Right lobe of liver (tissue), 6 donors: ENCODE measurements at regions not wholly inside any gene's neighbourhood (a gene's known extent, or its start where the extent isn't known, plus 50 kb on each side); places are given as distances from the start of the nearest gene placed in this dataset.
A peak's percentile ranks its signal among the peaks of the same experiment; 100 is the strongest.
"Not testable (repeated sequence)": the region's sequence is repeated elsewhere in the genome, so short reads cannot be mapped to it uniquely, and the experiment has no call there.

ENCODE experiments used
- ATAC-seq, 4 donors: fragments of 200-7000 bp; cut with Tn5 transposase; one replicate each; pipeline ENCODE4 v1.9.1; 2020; ENCODE audit warnings: mild to moderate bottlenecking in 4 of 4, moderate library complexity in 4 of 4
- DNase-seq, 3 donors: peaks; one replicate each; pipeline ENCODE4 v3.0.0-alpha.2; 2020
- H3K27ac ChIP-seq, 3 donors: fragments of 200-600 bp; one replicate each; pipeline ENCODE4 v1.8.0; 2022
- H3K27me3 ChIP-seq, 2 donors: fragments of 200-600 bp; one replicate each; pipeline ENCODE4 v1.8.0; 2022
- H3K36me3 ChIP-seq, 4 donors: fragments of 200-600 bp; sonication (generic) in 1 of 4; one replicate each; pipeline versions ENCODE4 v1.5.1 to v1.8.0; 2017 to 2022; ENCODE audit warnings: control low read depth in 1 of 4
- H3K4me1 ChIP-seq, 4 donors: fragments of 200-600 bp; sonication (generic) in 1 of 4; one replicate each; pipeline versions ENCODE4 v1.5.1 to v1.8.0; 2017 to 2022; ENCODE audit warnings: control low read depth in 1 of 4
- H3K4me3 ChIP-seq, 3 donors: fragments of 200-600 bp; one replicate each; pipeline ENCODE4 v1.8.0; 2022
- H3K9me3 ChIP-seq, 4 donors: fragments of 200-600 bp; sonication (generic) in 1 of 4; one replicate each; pipeline versions ENCODE4 v1.5.1 to v1.8.0; 2017 to 2022; ENCODE audit warnings: control low read depth in 1 of 4
- CTCF ChIP-seq, 4 donors: fragments of 200-600 bp in 3 of 4; fragments of 450-650 bp in 1 of 4; IDR thresholded peaks; one replicate each; pipeline versions ENCODE4 v1.5.1 to v1.8.0; 2016 to 2022; ENCODE audit warnings: antibody characterized with exemption in 4 of 4, mild to moderate bottlenecking in 2 of 4
- POLR2A ChIP-seq: fragments of 450-650 bp; IDR thresholded peaks from one replicate; pipeline ENCODE4 v1.6.1; 2017; ENCODE audit warnings: antibody characterized with exemption, mild to moderate bottlenecking
- WGBS: methylation state at CpG from one replicate; pipeline ENCODE4 v1.1.6; 2018; ENCODE audit warnings: low coverage, low lambda C conversion rate; ENCODE audit not compliant: insufficient coverage; ENCODE audit errors: missing lambda C conversion rate; 5-methylcytosine and 5-hydroxymethylcytosine counted together
- intact Hi-C, 2 donors: fragments of 100-400 bp; cut with DNase I; formaldehyde crosslinking; loops; one replicate each; pipeline versions ENCODE4 v1.11.2 to v1.14.1; 2022
- donor health status: DM: no; HTN: yes; CAD: no.
- donor health status: DM: no; HTN: no; CAD: no.
- donor health status: DM: no; HTN: no; CAD: no.
- donor health status: DM: no; HTN: yes; CAD: no.
- donor health status: DM: no; HTN: yes; CAD: no.

GRCh38 chr12:131199221-131199620, 245.5 kb downstream of the ADGRD1 start:
- Histone ChIP-seq H3K27ac (no peak overlapping the region), H3K9me3 (no peaks in the 10 kb centered on the region), H3K27me3 (no peaks in the 10 kb centered on the region), H3K4me1 (no peaks in the 10 kb centered on the region), H3K36me3 (no peaks in the 10 kb centered on the region), H3K4me3 (no peak overlapping the region)
- 48% methylated on average over 3 of the region's 3 CpGs for WGBS
- intact Hi-C loops = no loop called here
- no peak for TF ChIP-seq CTCF (IDR thresholded peaks at IDR 0.05)
- TF ChIP-seq POLR2A = no peak
- no peak for DNase-seq
- ATAC-seq = no peak

DNA sequence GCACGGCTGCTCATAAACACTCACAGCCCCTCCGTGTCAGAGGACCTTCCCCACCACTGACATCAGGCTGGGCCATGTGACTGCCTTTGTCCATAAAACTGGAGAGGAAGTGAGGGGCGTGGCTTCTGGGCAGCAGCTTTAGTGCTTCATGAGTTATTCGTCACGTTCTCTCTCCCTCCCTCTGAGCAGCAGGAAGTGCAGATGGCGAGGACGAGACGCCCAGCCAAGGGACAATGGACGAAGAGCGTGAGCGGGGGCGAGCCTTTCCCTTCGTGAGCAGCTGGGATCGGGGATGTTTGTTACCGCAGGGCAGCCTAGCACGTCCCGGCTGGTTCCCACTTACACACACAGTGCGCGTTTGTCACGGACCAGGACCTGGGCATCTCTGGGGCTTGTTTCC, 248.2 kb downstream of the ADGRD1 start:
- H3K9me3 ChIP-seq, DNase-seq, H3K4me3 ChIP-seq, H3K27ac ChIP-seq, H3K36me3 ChIP-seq, H3K4me1 ChIP-seq, intact Hi-C loops, H3K27me3 ChIP-seq: not testable (repeated sequence)
- ATAC-seq = peak in 1 of 4 donors; percentile 61
- WGBS = no CpG with 5 or more reads among the region's 20 CpGs

DNA sequence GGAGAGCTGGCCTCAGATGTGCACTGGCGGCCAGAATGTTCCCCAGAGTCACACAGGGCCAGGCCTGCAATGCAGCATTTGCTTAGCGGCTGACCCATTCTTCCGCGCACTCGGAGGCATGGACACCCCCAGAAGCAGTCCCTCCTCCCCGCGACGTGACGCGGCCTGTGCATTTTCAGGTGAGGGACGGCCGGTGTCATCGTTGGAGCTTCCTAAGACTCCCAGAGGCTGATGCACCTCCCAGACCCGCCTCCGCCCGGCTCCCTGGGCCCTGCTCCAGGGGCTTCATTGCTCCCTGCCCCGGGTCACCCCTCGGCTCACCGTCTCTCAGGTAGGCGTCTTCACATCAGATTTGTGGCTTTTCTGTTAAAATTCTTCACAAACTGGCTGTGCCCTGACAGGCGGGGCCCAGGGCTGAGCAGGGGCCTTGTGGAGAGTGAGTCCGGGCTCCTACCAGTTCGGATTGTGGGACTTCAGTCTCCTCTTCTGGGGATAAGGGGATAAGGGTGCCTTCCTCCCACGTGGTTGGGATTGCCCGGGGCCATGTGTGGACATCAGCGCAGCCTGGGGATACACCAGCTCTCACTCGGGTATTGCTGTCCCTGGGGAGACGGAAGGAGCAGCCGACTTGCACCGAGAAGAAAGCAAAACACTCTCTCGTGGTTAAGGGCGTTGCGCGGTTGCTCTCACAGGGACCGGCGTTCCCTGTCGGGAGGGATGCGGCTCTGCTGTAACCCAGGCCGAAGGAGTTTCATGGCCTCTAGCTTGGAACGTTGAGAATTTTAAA, 249.1 kb downstream of the ADGRD1 start:
- Histone ChIP-seq H3K27ac (no peak overlapping the region), H3K27me3 (no peaks in the 10 kb centered on the region), H3K36me3 (no peaks in the 10 kb centered on the region), H3K4me3 (no peak overlapping the region), H3K9me3 (no peaks in the 10 kb centered on the region), H3K4me1 (no peaks in the 10 kb centered on the region)
- ATAC-seq (no peak), DNase-seq (no peak)
- WGBS = 75% methylated on average over 5 of the region's 40 CpGs
- TF ChIP-seq POLR2A (no peak), CTCF (IDR thresholded peaks at IDR 0.05) (no peak)
- intact Hi-C loops = no loop called here

- TF ChIP-seq POLR2A = no peak
- TF ChIP-seq CTCF (IDR thresholded peaks at IDR 0.05) = no peak
- ATAC-seq (no peak), DNase-seq (no peak)
- Histone ChIP-seq H3K36me3 (no peaks in the 10 kb centered on the region), H3K4me1 (no peaks in the 10 kb centered on the region), H3K27ac (no peak overlapping the region), H3K27me3 (no peaks in the 10 kb centered on the region), H3K4me3 (no peak overlapping the region), H3K9me3 (no peaks in the 10 kb centered on the region)
- intact Hi-C loops = no loop called here
- WGBS = 75% methylated on average over 4 of the region's 25 CpGs
Measured at GRCh38 chr12:131203666-131204415, 250.1 kb downstream of the ADGRD1 start.
